H1 (cell line): ENCODE measurements at regions not wholly inside any gene's neighbourhood (a gene's known extent, or its start where the extent isn't known, plus 50 kb on each side); places are given as distances from the start of the nearest gene placed in this dataset.

Experiments used
- CREB1 ChIP-seq: IDR thresholded peaks from 2 replicates; pipeline ENCODE4 v1.6.1; 2012; ENCODE audit warnings: inconsistent platforms
- CTCF ChIP-seq, 3 experiments: IDR thresholded peaks; 1 replicate in 2 of 3; 2 replicates in 1 of 3; pipeline versions ENCODE4 v1.5.1 to v1.6.1; 2011; ENCODE audit warnings: low read length in 3 of 3, mild to moderate bottlenecking in 3 of 3, inconsistent platforms in 2 of 3, low read depth in 1 of 3, moderate library complexity in 1 of 3; ENCODE audit not compliant: insufficient read depth in 1 of 3; ENCODE audit errors: control extremely low read depth in 1 of 3
- GABPA ChIP-seq: IDR thresholded peaks from 2 replicates; pipeline ENCODE4 v1.6.1; 2011; ENCODE audit warnings: mild to moderate bottlenecking, low read length, moderate library complexity, borderline replicate concordance; ENCODE audit not compliant: insufficient read depth
- GTF2F1 ChIP-seq: IDR thresholded peaks from 2 replicates; pipeline ENCODE4 v1.6.1; 2012; ENCODE audit warnings: low read depth, low read length, improper control_type of control experiment, borderline replicate concordance
- KDM5A ChIP-seq: fragments of 200-600 bp; IDR thresholded peaks from 2 replicates; pipeline ENCODE4 v1.7.1; 2012; ENCODE audit warnings: mild to moderate bottlenecking, low read length, inconsistent platforms, mixed read lengths
- PHF8 ChIP-seq: fragments of 200-600 bp; sonication (generic); conservative IDR thresholded peaks from 2 replicates; pipeline ENCODE4 v1.7.1; 2012; ENCODE audit warnings: low read depth, mild to moderate bottlenecking, inconsistent platforms, low read length, moderate library complexity
- RFX5 ChIP-seq: IDR thresholded peaks from 2 replicates; pipeline ENCODE4 v1.6.1; 2011; ENCODE audit warnings: low read depth, low read length, improper control_type of control experiment, borderline replicate concordance
- TCF12 ChIP-seq: IDR thresholded peaks from 2 replicates; pipeline ENCODE4 v1.6.1; 2011; ENCODE audit warnings: low read depth, mild to moderate bottlenecking, low read length
- ZNF274 ChIP-seq: IDR thresholded peaks from 2 replicates; pipeline ENCODE4 v1.7.0; 2012; ENCODE audit warnings: low read length, borderline replicate concordance; ENCODE audit errors: extremely low read depth

- TF ChIP-seq CTCF (IDR thresholded peaks at IDR 0.05; ENCODE audit: control extremely low read depth in 1 of 3, insufficient read depth in 1 of 3, low read depth in 1 of 3, low read length in 3 of 3) (peak in 2 of 3 experiments; percentile 72 to 79; a peak in 3 of 4 replicates), KDM5A (no peak), RFX5 (no peak), GTF2F1 (no peak), GABPA (no peak), CREB1 (no peak), PHF8 (no peak), ZNF274 (no peak), TCF12 (no peak)
These were observed 68.7 kb upstream of the SYN3 start for GRCh38 chr22:33126881-33127280.
